HG02938 (cell line): ENCODE measurements at regions not wholly inside any gene's neighbourhood (a gene's known extent, or its start where the extent isn't known, plus 50 kb on each side); places are given as distances from the start of the nearest gene placed in this dataset.

ENCODE experiments used
- ATAC-seq: cut with Tn5 transposase; IDR thresholded peaks from one replicate; pipeline ENCODE4 v1.9.1; 2021; ENCODE audit warnings: mild to moderate bottlenecking, moderate library complexity; ENCODE audit not compliant: unreplicated experiment

DNA sequence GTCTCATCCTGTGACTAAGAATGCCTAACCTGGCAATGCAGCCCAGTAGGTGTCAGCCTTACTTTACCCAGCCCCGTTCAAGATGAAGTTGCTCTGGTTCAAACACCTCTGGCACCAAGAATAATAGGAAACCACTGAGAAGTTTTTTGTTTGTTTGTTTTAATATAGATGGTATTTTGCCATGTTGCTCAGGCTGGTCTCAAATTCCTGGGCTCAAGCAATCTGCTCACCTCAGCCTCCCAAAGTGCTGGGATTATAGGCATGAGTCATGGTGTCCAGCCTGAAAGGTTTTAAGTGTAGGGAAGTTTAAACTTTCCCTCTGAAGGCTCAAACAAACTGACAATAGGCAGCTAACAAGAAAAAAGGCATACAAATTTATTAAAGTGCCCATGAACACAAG is 51.2 kb upstream of the ABCC4 start:
- ATAC-seq: no peak

DNA sequence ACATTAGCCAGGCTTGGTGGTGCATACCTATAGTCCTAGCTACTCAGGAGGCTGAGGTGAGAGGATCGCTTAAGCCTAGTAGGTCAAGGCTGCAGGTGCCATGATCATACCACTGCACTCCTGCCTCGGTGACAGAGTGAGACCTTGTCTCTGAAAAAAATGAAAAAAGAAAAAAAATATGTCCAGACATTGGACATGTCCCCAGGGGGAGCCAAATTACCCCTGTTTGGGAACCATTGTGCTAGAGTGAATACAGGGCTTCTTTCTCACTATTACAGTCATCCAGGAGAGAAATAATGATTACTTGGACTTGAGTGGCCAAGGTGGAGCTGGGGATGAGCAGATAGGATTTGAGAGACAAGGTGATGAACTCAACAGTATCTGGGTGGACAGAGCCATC is 52.9 kb upstream of the ABCC4 start:
- no peak for ATAC-seq

DNA sequence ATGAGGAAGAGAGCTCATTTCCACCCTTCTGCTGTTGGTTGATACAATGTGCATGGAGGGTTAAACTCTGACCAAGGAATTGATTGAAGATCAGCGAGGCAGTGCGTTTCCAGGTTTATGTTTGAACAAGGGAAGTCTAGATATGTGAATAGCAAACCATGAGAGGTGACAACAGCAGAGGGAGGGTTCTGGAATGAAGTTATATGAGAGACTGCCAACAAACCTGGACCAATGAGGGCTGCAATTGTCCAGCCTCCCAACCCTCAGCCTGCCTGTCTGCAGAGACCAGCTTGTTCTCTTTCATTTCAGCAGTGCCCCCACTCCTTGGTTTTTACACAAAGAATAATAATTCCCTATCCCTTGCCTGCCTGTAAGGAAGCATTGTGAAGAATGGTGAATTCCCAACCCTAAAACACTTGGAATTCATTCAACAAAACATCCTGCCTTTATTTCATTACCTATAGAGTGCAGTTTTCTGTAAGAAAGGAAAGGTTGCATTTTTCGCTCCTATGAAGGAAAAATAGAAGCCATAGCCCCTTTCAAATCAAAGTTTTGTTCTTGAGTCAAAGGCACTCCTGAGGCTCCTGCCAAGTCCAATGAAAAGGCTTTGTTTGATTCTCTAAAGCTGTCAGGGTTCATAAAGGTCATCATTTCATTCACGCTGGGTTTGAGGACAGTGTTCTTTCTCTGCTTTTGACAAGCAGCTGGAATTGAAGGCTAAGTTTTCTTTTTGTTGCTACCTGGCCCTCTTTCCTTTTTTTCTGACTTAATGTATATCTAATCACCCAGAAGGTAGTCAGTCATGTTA is 53.6 kb upstream of the ABCC4 start:
- no peak for ATAC-seq

DNA sequence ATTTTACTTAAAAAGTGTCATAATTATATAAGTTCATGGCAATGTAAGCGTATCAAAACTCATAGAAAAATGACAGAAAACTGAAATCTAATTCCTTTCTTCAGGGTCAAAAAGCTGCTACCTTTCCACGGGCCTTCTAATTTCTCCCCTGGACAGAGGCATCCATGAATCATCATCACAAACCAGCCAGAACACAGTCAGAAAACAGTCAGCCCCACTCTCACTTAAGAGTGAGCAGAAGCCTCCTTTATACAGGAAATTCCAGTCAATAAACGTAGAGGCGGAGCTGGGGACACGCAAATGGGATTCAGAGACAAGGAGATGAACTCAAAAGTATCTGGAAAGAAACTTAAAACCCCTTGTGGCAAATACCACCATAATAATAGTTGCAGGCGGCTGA is 54.2 kb upstream of the ABCC4 start:
- ATAC-seq: no peak

DNA sequence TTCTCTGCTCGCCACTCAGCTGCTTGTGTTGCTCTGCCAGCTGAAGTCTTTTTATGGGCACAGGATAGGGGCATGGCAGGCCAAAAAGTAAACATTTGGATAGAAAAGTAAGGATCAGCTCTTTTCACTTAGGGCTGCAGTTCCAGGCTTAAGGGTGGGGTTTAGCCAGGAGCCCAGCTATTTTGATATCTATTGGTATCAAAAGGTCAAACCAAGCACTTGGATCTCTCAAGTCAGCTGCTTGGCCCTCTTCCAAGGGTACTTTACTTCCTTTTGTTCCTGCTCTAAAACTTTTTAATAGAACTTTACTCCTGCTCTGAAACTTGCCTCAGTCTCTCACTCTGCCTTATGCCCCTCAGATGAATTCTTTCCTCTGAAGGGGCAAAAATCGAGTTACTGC is 55.7 kb upstream of the ABCC4 start:
- no peak for ATAC-seq

DNA sequence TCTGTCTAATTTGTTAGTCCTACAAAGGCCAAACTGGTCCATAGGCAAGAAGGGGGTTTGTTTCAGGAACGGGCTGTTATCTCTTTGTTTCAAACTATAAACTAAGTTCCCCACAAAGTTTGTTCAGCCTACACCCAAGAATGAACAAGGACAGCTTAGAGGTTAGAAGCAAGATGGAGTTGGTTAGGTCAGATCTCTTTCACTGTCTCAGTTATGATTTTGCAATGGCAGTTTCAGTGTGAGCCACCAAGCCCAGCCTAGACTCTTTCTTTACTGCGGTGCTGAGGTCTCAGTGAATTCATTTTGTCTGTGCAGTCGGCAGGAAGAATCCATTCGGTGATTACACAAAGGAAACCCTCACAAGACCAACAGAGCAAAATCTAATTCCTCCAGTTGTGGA is 56.6 kb upstream of the ABCC4 start:
- ATAC-seq: no peak

DNA sequence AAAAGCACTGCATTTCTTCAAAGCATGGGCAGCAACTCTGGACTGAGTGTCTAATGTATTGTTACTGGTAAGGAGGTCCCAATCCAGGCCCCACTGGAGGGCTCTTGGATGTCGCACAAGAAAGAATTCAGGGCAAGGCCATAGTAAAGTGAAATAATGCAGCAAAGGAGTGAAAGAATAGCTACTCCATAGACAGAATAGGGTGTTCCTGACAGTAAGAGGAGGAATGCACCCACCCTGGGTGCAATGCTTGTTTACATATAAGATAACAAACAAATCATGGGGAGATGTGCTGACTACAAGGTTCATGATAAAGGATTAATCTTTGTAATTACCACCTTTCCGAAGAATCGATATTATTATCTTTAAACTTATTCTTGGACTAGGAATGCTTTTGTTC is 58.8 kb upstream of the ABCC4 start:
- no peak for ATAC-seq

DNA sequence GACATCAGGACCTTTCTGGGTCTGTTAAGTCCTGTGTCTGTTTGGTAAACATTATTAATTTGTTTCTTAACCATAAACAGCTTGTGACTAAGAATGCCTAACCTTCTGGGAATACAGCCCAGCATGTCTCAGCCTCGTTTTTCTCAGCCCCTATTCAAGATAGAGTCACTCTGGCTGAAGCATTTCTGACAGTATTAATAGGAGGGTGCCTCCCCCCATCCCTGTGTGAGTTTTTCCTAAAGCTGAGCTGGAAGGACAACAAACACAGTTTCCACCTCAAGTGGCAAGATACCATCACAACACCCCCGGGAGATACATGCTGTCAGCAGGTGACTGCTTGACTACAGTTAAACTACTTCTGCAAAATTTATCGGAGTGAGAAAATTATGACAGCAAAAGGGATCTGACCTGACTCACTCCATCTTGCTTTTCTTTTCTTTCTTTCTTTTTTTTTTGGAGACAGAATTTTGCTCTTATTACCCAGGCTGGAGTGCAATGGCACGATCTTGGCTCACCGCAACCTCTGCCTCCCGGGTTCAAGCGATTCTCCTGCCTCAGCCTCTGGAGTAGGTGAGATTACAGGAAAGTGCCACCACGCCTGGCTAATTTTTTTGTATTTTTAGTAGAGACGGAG is 59.3 kb upstream of the ABCC4 start:
- ATAC-seq: no peak

DNA sequence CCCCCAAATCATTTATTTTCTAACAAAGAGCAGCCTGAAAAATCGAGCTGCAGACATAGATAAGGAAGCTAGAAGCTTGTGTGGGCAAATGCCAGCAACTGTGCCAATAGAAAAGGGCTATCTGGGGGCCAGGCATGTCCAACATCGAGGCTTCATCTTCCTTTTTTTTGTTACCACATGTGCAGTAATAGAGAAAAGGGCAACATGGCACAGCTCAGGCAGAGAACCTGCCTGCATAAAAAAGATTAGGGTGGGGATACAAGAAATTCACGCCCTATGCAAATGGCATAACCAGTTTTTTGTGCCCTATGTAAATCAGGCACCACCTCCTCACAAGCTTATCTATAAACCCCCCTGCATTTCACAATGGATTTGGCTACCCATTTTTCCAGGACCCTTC is 60.4 kb upstream of the ABCC4 start:
- no peak for ATAC-seq

DNA sequence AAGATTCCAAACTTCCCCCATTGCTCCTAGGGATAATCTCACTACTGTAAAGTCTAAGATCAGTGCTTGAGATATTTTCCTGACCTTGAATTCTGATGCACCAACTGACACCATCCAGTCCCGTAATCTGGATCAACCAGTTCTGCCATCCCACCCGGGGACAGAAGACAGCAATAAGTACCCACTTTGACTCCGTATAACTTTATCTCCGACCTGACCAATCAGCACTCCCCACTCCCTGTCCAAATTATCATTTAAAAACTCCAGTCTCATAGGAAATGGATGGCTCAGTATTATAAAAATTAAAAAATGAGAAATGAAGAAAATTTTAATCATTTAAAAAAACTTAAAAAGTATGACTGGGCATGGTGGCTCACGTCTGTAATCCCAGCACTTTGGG is 61.4 kb upstream of the ABCC4 start:
- no peak for ATAC-seq

DNA sequence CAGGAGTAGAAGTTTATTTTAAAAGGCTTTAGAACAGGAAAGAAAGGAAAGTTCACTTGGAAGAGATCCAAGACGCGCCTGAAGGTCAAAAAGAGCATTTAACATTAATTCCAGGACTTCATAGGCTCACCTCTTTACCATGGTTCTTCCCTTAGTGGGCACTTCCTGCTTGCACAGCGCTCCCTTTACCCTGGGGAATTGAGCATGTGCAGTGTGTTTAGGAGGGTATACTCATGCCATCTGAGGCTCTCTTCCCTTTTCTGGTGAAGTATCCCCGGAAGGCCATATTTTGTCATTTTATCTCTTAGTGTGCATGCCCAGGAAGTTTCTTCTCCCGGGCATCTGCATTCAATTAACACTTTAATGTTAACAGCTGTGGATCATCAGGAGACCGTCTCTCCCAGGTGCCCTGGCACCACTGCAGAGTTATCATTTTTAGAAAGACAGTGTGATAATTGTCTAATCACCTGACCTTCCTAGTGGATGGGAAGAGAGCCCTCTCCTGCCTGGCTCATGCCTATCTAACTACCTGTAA is 66.1 kb upstream of the ABCC4 start:
- no peak for ATAC-seq

DNA sequence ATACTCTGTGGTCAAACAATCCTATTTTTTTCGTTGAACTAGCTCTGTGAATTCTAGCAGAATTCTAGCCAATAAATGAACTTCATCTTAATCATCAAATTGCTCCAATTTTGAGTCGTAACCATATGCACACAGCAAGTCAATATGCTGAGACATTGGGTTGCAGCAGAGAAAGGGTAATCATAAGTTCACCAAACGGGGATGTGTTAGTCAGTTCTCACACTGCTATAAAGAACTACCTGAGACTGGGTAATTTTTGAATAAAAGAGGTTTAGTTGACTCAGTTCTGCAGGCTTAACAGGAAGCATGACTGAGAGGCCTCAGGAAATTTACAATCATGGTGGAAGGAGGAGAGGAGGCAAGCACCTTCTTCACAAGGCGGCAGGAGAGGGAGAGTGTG is 67.7 kb upstream of the ABCC4 start:
- ATAC-seq: no peak

DNA sequence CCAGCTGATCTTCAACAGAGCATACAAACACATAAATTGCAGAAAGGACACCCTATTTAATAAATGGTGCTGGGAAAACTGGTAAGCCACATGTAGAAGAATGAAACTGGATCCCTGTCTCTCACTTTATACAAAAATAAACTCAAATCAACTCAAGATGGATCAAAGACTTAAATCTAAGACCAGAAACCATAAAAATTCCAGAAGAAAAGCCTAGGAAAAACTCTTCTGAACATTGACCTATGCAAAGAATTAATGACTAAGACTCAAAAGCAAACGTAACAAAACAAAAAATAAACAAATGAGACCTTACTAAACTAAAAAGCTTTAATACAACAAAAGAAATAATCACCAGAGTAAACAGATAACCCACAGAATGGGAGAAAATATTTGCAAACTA is 74.5 kb upstream of the ABCC4 start:
- ATAC-seq: no peak

DNA sequence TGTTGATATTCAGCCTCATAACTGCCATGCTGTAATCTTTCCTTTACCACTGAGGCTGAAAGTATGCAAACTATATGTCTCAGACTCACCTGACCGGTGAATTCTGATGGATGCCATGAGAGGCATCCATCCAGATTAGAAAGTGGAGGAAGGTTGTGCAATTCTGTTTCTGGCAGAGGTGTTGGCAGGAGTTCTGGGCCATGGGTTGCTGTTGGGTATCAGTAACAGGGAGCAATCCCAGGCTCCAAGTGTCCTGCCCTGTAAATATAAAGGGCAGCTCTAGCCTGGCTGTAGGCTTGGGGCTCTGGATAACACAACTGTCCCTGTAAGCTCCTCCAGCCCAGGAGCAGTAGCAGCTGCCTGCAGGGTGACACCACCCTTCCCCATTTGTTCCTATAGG is 77.4 kb upstream of the ABCC4 start:
- no peak for ATAC-seq

DNA sequence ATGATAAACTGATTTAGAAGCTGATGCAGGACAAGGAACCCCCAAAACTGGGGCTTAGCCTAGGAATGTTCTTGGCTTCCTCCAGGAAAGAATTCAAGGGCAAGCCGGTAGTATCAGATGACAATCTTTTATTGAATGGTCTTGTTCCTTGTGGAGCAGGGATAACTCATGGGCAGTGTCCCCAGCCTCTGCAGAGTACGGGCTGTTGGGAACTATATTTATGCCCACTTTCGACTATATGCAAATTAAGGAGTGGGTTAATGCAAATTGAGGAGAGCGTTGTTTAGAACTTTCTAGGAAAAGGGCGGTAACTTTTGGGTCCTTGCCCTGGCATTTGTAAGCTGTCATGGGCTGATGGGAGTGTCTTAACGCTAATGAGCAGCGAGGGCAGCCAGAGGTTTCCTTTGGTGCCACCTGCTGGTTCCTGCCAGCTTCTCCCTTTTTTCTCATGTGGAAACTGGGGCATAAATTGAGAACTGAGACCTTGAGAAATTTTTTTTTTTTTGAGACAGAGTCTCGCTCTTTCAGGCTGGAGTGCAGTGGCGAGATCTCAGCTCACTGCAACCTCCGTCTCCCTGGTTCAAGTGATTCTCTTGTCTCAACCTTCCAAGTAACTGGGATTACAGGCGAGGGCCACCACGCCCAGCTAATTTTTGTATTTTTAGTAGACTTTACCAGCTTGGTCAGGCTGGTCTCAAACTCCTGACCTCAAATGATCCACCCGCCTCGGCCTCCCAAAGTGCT is 79.4 kb upstream of the ABCC4 start:
- peak; percentile 88 for ATAC-seq

DNA sequence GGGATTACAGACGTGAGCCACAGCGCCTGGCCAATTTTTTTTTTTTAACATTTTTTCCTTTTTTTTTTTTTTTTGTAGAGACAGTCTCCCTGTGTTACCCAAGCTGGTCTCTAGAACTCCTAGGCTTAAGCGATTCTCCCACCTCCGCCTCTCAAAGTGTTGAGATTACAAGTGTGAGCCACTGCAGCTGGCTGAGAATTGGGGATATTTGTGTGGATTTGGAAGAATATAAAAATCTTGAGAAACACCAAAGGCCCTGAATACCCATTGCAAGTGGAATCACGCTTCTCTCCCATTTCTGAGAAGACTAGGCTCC is 79.9 kb upstream of the ABCC4 start:
- ATAC-seq: no peak

DNA sequence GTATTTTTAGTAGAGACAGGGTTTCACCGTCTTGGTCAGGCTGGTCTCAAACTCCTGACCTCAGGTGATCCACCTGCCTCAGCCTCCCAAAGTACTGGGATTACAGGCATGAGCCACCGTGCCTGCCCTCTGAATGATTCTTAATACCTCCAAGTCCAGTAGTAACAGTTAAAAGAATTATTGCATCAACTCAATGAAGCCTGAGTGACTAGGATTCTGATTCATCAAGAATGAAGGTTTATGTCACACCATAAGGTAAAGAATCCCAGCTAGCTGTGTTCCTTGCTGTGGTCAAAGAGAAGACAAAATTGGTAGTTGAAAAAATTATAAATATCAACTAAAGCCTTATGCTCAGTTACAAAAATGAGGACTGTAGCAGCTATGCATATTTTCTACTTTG is 81.2 kb upstream of the ABCC4 start:
- ATAC-seq: no peak

DNA sequence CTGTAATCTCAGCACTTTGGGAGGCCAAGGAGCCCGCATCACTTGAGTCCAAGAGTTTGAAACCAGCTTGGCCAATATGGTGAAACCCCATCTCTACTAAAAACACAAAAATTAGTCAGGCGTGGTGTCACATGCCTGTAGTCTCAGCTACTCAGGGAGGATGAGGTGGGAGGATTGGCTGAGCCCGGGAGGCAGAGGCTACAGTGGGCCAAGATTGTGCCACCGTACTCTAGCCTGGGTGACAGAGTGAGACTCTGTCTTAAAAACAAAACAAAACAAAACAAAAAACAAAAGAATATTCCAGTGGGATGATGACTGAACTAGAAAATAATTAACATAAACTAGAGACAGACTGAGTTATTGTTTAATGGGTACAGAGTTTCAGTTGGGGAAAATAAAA is 81.7 kb upstream of the ABCC4 start:
- no peak for ATAC-seq

DNA sequence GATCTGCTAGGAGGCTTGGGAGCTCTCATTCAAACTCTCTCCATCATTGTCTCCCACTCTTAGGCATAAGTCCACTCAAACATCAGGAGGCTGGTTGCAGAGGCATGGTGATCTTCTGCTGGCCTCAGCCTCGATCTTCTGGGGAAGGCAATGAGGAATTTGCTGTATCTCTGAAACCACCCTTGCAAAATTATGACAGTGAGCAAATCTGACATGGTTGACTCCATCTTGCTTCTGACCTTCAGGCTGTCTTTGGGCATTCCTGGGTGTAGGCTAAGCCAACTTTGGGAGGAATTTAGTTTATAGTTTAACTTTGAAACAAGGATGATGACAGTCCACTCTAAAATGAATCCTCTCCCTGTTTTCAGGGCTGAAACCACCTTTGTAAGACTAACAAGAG is 84.1 kb upstream of the ABCC4 start:
- no peak for ATAC-seq

DNA sequence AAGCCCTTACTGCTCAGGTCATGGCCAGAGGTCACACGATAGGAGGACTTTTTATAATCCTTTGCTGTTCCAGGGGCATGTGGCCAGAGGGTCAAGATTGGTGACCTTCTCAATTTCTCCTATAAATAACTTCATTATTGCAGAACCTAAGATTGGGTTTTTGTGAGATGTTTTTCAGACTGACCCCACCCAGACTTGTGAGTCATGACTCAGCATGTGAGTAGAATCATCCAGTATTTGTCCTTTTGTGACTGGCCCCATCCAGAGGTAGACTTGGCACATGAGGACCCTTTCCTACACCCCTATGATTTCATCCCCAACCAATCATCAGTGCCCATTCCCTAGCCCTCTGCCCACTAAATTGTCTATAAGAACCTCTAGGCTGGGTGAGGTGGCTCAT is 84.5 kb upstream of the ABCC4 start:
- ATAC-seq: no peak

DNA sequence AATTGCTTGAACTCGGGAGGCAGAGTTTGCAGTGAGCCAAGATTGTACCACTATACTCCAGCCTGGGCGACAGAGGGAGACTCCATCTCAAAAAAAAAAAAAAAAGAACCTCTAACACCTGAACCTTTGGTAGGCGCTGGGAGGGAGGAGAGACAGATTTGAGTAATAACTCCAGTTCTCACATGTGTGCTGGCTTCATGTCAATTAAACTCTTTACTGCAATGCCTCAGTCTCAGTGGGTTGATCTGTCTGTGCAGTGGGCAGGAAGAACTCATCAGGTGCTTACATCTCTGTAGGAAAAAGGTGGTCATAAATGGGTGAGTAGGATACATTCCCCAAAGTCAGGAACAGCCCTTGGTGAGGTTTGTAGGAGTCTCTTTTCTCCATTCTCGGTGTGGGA is 85.1 kb upstream of the ABCC4 start:
- ATAC-seq: no peak

DNA sequence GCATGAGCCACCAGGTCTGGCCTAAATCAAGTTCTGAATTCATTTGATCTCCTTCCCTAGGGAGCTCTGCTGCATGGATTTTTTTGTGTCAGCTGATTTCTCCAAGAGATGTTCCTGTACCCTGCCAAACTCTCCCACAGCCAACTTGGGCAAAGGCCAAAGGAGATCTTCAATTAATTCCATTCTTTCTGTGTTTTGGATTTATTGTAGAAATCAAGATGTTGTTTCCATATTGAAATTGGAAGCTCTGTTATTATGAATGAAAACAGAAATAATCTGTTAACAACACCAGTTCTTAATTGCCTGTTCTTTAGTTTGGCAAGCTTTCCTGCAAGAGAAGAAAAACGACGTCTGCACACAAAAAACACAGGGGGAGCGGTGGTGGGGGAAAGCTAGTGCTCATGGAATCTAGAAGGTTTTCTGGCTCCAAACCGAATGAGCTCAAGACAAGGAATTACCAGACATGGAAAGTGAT is 86.5 kb upstream of the ABCC4 start:
- no peak for ATAC-seq
